Mesenchymal stem cell (in vitro differentiated cells and primary cell): ENCODE measurements at regions not wholly inside any gene's neighbourhood (a gene's known extent, or its start where the extent isn't known, plus 50 kb on each side); places are given as distances from the start of the nearest gene placed in this dataset.

Experiments used
- DNase-seq: peaks from one replicate; pipeline ENCODE4 v3.0.0-alpha.2; 2013
- H2AFZ ChIP-seq: one replicate; pipeline ENCODE4 v1.6.1; 2013; ENCODE audit warnings: low read depth, mild to moderate bottlenecking, control low read depth, inconsistent platforms, low read length, moderate library complexity
- H2AK5ac ChIP-seq: 2 replicates; pipeline ENCODE4 v1.6.1; 2013; ENCODE audit warnings: low read length, moderate library complexity, mild to moderate bottlenecking, inconsistent platforms; ENCODE audit not compliant: severe bottlenecking
- H2BK120ac ChIP-seq: one replicate; pipeline ENCODE4 v1.6.1; 2013; ENCODE audit warnings: low read depth, mild to moderate bottlenecking, inconsistent platforms, low read length, moderate library complexity
- H2BK12ac ChIP-seq, 2 experiments: one replicate each; pipeline ENCODE4 v1.6.1; 2013; ENCODE audit warnings: inconsistent platforms in 2 of 2, low read length in 2 of 2, mild to moderate bottlenecking in 2 of 2, moderate library complexity in 2 of 2, control low read depth in 1 of 2
- H2BK15ac ChIP-seq: one replicate; pipeline ENCODE4 v1.6.1; 2013; ENCODE audit warnings: mild to moderate bottlenecking, low read depth, inconsistent platforms; ENCODE audit not compliant: poor library complexity, severe bottlenecking
- H2BK5ac ChIP-seq: 2 replicates; pipeline ENCODE4 v1.6.1; 2013; ENCODE audit warnings: low read depth, mild to moderate bottlenecking, low read length, control low read depth, inconsistent platforms; ENCODE audit not compliant: poor library complexity, severe bottlenecking
- H3K14ac ChIP-seq, 2 experiments: one replicate each; pipeline ENCODE4 v1.6.1; 2013; ENCODE audit warnings: inconsistent platforms in 2 of 2, low read length in 2 of 2, control low read depth in 1 of 2, mild to moderate bottlenecking in 1 of 2, moderate library complexity in 1 of 2
- H3K18ac ChIP-seq, 2 experiments: one replicate each; pipeline ENCODE4 v1.6.1; 2013; ENCODE audit warnings: inconsistent platforms in 2 of 2, low read length in 2 of 2, control low read depth in 1 of 2, low read depth in 1 of 2, mild to moderate bottlenecking in 1 of 2
- H3K23ac ChIP-seq, 2 experiments: one replicate each; pipeline ENCODE4 v1.6.1; 2013; ENCODE audit warnings: inconsistent platforms in 2 of 2, low read length in 2 of 2, mild to moderate bottlenecking in 2 of 2, moderate library complexity in 2 of 2, control low read depth in 1 of 2
- H3K27ac ChIP-seq: 2 replicates; pipeline ENCODE4 v1.5.1; 2013; ENCODE audit warnings: mild to moderate bottlenecking, moderate library complexity, low read length, control low read depth, inconsistent platforms; ENCODE audit not compliant: poor library complexity, severe bottlenecking
- H3K27me3 ChIP-seq, 2 experiments: 2 replicates each; pipeline versions ENCODE4 v1.6.1 to v1.7.0; 2013; ENCODE audit warnings: low read length in 2 of 2, mild to moderate bottlenecking in 2 of 2, moderate library complexity in 2 of 2, control low read depth in 1 of 2, inconsistent platforms in 1 of 2; ENCODE audit not compliant: control insufficient read depth in 1 of 2, insufficient read depth in 1 of 2
- H3K36me3 ChIP-seq, 2 experiments: 2 replicates each; pipeline versions ENCODE4 v1.6.1 to v1.7.0; 2013; ENCODE audit warnings: low read length in 2 of 2, control low read depth in 1 of 2, inconsistent platforms in 1 of 2, low read depth in 1 of 2, mild to moderate bottlenecking in 1 of 2; ENCODE audit not compliant: insufficient read depth in 2 of 2, control insufficient read depth in 1 of 2
- H3K4ac ChIP-seq, 2 experiments: one replicate each; pipeline ENCODE4 v1.6.1; 2013; ENCODE audit warnings: inconsistent platforms in 2 of 2, low read length in 2 of 2, mild to moderate bottlenecking in 2 of 2, moderate library complexity in 2 of 2, control low read depth in 1 of 2, low read depth in 1 of 2
- H3K4me1 ChIP-seq: 2 replicates; pipeline ENCODE4 v1.6.1; 2013; ENCODE audit warnings: low read depth, low read length, control low read depth; ENCODE audit not compliant: control insufficient read depth, insufficient read depth
- H3K4me2 ChIP-seq: 2 replicates; pipeline ENCODE4 v1.6.1; 2013; ENCODE audit warnings: low read length, mild to moderate bottlenecking, inconsistent platforms; ENCODE audit not compliant: poor library complexity, severe bottlenecking
- H3K4me3 ChIP-seq, 2 experiments: 2 replicates each; pipeline versions ENCODE4 v1.5.1 to v1.7.0; 2013; ENCODE audit warnings: low read length in 2 of 2, mild to moderate bottlenecking in 2 of 2, control low read depth in 1 of 2, low read depth in 1 of 2; ENCODE audit not compliant: insufficient read depth in 1 of 2
- H3K79me1 ChIP-seq: replicated peaks from 2 replicates; pipeline ENCODE4 v1.6.1; 2013; ENCODE audit warnings: mild to moderate bottlenecking, control low read depth, low read length, inconsistent platforms; ENCODE audit not compliant: poor library complexity, severe bottlenecking
- H3K9ac ChIP-seq: 2 replicates; pipeline ENCODE4 v1.7.0; 2013; ENCODE audit warnings: mild to moderate bottlenecking, low read length, moderate library complexity
- H3K9me3 ChIP-seq: 2 replicates; pipeline ENCODE4 v1.7.0; 2013; ENCODE audit warnings: mild to moderate bottlenecking, low read length; ENCODE audit not compliant: control insufficient read depth
- H4K8ac ChIP-seq: one replicate; pipeline ENCODE4 v1.6.1; 2013; ENCODE audit warnings: inconsistent platforms, mild to moderate bottlenecking, low read length, moderate library complexity
- H4K91ac ChIP-seq: one replicate; pipeline ENCODE4 v1.6.1; 2013; ENCODE audit warnings: mild to moderate bottlenecking, low read length, inconsistent platforms
- WGBS: methylation state at CpG from one replicate; pipeline ENCODE4 v1.1.7; 2013; ENCODE audit warnings: mixed read lengths; 5-methylcytosine and 5-hydroxymethylcytosine counted together

GRCh38 chr9:21746550-21746949 is 55.9 kb upstream of the MTAP start:
- H3K14ac ChIP-seq = no peak overlapping the region

GRCh38 chr9:21747175-21747574 is 55.3 kb upstream of the MTAP start:
- no peaks in the 10 kb centered on the region for H3K79me1 ChIP-seq
- H3K4me3 ChIP-seq = no peak overlapping the region
- 50% methylated on average over 1 of the region's 2 CpGs for WGBS
- no peak overlapping the region for H3K4me2 ChIP-seq
- no peak overlapping the region for H2BK120ac ChIP-seq
- no peaks in the 10 kb centered on the region for H3K9me3 ChIP-seq
- H2AFZ ChIP-seq = no peak overlapping the region
- H4K8ac ChIP-seq = no peak overlapping the region
- no peak overlapping the region for H2AK5ac ChIP-seq
- no peak overlapping the region for H3K14ac ChIP-seq
- no peak overlapping the region for H4K91ac ChIP-seq
- H2BK15ac ChIP-seq = no peak overlapping the region
- no peak overlapping the region for H3K4ac ChIP-seq
- H2BK5ac ChIP-seq = no peak overlapping the region
- no peaks in the 10 kb centered on the region for H3K36me3 ChIP-seq
- no peak overlapping the region for H3K18ac ChIP-seq
- DNase-seq = no peak
- H3K27me3 ChIP-seq = no peaks in the 10 kb centered on the region
- no peak overlapping the region for H3K9ac ChIP-seq
- no peak overlapping the region for H3K23ac ChIP-seq
- no peak overlapping the region for H2BK12ac ChIP-seq
- no peak overlapping the region for H3K27ac ChIP-seq
- H3K4me1 ChIP-seq = no peaks in the 10 kb centered on the region

More at GRCh38 chr9:21746550-21746949, 55.9 kb upstream of the MTAP start:
- H3K4me3 ChIP-seq = no peak overlapping the region
- no peak overlapping the region for H3K9ac ChIP-seq
- no peak overlapping the region for H3K23ac ChIP-seq
- H2BK12ac ChIP-seq = no peak overlapping the region
- no peak overlapping the region for H2BK120ac ChIP-seq
- H3K36me3 ChIP-seq = no peaks in the 10 kb centered on the region
- no peak for DNase-seq
- H2BK15ac ChIP-seq = no peak overlapping the region
- no peak overlapping the region for H3K4me2 ChIP-seq
- no peak overlapping the region for H3K27ac ChIP-seq
- H2AK5ac ChIP-seq = no peak overlapping the region
- H4K8ac ChIP-seq = no peak overlapping the region
- no peaks in the 10 kb centered on the region for H3K9me3 ChIP-seq
- no peaks in the 10 kb centered on the region for H3K79me1 ChIP-seq
- no peak overlapping the region for H3K4ac ChIP-seq
- H3K27me3 ChIP-seq = no peaks in the 10 kb centered on the region
- no peak overlapping the region for H4K91ac ChIP-seq
- H2BK5ac ChIP-seq = no peak overlapping the region
- WGBS = 33% methylated on average over 1 of the region's 1 CpG
- no peaks in the 10 kb centered on the region for H3K4me1 ChIP-seq
- H3K18ac ChIP-seq = no peak overlapping the region
- no peak overlapping the region for H2AFZ ChIP-seq

- Histone ChIP-seq H3K9me3 (no peaks in the 10 kb centered on the region), H3K79me1 (no peaks in the 10 kb centered on the region), H2AK5ac (no peak overlapping the region), H3K23ac (no peak overlapping the region), H3K14ac (no peak overlapping the region), H3K4me3 (no peak overlapping the region), H2AFZ (no peak overlapping the region), H3K27ac (no peak overlapping the region), H3K9ac (no peak overlapping the region), H4K8ac (no peak overlapping the region), H2BK5ac (no peak overlapping the region), H3K18ac (no peak overlapping the region), H3K4ac (no peak overlapping the region), H3K27me3 (no peaks in the 10 kb centered on the region), H3K4me2 (no peak overlapping the region), H3K4me1 (no peaks in the 10 kb centered on the region), H4K91ac (no peak overlapping the region), H2BK12ac (no peak overlapping the region), H2BK15ac (no peak overlapping the region), H2BK120ac (no peak overlapping the region), H3K36me3 (no peaks in the 10 kb centered on the region)
- WGBS = no CpG with 5 or more reads among the region's 3 CpGs
- DNase-seq = no peak
Measured at GRCh38 chr9:21750021-21750735, 52.3 kb upstream of the MTAP start.

- Histone ChIP-seq H3K4ac (no peak overlapping the region), H3K9me3 (no peaks in the 10 kb centered on the region), H3K4me2 (no peak overlapping the region), H3K14ac (no peak overlapping the region), H3K36me3 (no peaks in the 10 kb centered on the region), H4K91ac (no peak overlapping the region), H3K27ac (no peak overlapping the region), H3K4me1 (no peaks in the 10 kb centered on the region), H3K4me3 (no peak overlapping the region), H3K23ac (no peak overlapping the region), H2BK15ac (no peak overlapping the region), H2BK120ac (no peak overlapping the region), H2BK5ac (no peak overlapping the region), H4K8ac (no peak overlapping the region), H2AK5ac (no peak overlapping the region), H2BK12ac (no peak overlapping the region), H3K18ac (no peak overlapping the region), H3K27me3 (no peaks in the 10 kb centered on the region), H3K9ac (no peak overlapping the region), H2AFZ (no peak overlapping the region), H3K79me1 (no peaks in the 10 kb centered on the region)
- DNase-seq = no peak
Measured at GRCh38 chr9:21751998-21752397, 50.4 kb upstream of the MTAP start.
